Endometrium (tissue), 2 donors: ENCODE measurements at regions not wholly inside any gene's neighbourhood (a gene's known extent, or its start where the extent isn't known, plus 50 kb on each side); places are given as distances from the start of the nearest gene placed in this dataset.
A peak's percentile ranks its signal among the peaks of the same experiment; 100 is the strongest.

ENCODE experiments used
- FAIRE-seq: peaks from 2 replicates; lab custom pipeline; 2012; peaks lifted over from hg19 to GRCh38; lab: Jason Lieb, UNC
- donor health status: control.
- donor health status: control.

GRCh38 chr16:79712276-79712675 is 111.7 kb upstream of the MAF start:
- no peak for FAIRE-seq

- no peak for FAIRE-seq
Observed at GRCh38 chr16:79707876-79708275, 107.3 kb upstream of the MAF start.

GRCh38 chr16:79703066-79703465 is 102.5 kb upstream of the MAF start:
- FAIRE-seq: no peak

DNA sequence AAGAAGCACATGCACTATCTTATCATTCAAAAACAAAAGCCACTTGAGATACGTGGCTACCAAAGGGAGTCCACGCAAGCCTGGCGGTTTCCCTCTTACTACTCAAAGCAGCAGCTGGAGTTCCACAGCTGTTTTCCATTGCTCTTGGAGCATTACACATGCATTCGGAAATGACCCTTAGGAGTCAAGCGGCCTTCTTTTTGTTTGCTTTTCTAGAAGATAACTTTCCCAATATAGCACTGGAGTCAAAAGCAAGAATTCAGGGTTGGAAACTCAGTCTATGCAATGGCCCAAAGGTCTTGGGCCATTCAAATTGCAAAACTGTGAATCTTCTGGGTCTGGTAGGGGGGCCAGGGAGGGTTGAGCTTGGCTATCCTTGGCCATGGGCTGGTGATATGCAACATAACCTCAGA is 97.8 kb upstream of the MAF start:
- no peak for FAIRE-seq

- no peak for FAIRE-seq
Observed at GRCh38 chr16:79697562-79698112, 97.1 kb upstream of the MAF start.

- no peak for FAIRE-seq
Observed at GRCh38 chr16:79691007-79691406, 90.5 kb upstream of the MAF start.

DNA sequence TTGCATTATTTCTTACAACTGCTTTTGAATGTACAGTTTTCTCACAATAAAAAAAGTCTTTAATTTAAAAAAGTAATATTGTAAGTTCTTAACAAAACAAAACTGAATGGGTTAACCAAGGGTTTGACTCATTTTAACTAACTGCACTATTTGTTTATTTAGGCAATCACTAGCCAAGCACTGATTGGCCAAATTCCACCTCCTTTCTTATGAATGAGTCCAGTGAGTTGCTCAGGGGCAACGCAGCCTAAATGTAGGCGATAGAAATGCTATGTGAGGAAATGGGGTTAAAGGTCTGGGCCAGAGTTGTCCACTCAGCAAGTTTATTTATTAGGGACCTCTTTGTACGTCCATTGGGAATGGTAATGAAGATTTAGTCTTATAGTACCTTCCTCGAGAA is 89.6 kb upstream of the MAF start:
- no peak for FAIRE-seq

- FAIRE-seq: no peak
Observed at GRCh38 chr16:79687249-79688130, 87.0 kb upstream of the MAF start.

DNA sequence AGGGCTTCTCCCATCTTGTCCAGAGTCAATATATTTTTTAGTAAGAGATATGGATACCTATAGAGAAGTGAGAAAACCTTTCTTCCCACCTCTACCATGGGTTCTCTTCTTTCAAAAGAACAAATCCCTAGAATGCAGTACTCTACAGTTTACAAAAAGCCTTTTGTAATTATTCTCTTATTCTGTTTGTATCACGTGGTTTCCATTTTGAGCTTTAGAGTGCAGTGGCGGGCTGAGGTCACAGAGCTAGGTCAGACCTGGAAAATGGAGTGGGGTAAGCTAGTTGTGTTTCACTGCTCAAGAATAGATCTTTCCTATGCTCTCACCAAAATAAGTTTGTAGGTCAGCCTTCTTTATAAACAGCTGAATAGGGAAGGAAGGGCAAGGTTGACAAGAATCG is 85.3 kb upstream of the MAF start:
- FAIRE-seq: no peak

DNA sequence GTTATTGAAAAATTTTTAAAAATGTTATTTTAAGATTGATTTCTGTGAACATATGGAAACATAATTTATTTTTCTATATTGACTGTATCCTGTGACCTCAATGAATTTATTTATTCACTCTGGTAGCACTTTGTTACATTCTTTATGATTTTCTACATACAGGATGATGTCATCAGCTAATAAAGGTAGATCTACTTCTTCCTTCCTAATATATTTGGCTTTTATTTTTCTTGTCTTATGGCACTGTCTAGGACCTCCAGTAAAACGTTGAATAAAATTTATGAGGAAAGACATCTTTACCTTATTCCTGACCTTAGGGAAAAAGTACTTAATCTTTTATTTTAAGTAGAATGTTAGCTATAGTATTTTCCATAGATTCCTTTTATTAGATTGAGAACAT is 78.8 kb upstream of the MAF start:
- FAIRE-seq: peak; percentile 26

DNA sequence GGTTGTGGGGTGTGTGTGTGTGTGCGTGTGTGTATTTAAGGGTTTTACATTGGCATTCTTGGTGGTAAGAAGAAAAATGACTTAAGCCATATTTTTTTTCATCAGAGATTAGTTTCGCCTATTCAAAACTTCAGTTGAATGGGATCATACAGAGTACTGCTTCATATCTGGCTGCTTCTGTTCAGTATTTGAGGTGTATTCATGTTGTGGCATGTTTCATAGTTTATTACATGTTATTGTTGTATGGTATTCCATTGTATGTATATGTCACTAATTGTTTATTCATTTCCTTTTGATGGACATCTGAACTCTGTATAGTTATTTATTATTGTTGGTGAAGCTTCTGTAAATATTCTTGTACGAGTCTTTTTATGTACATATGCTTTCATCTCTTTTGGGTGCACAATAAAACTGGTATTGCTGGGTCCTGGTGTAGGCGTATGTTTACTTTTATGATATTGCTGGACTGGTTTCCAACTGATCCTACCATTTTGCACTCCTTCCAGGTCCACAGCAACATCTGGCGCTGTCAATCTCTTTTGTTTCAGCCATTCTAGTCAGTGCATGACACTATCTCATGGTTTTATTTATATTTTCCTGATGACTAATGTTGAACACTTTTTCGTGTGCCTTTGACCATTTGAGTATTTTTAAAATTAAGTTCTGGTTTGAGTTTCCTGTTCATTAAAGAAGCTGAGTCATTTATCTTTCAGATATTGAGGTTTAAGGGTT is 77.4 kb upstream of the MAF start:
- no peak for FAIRE-seq

DNA sequence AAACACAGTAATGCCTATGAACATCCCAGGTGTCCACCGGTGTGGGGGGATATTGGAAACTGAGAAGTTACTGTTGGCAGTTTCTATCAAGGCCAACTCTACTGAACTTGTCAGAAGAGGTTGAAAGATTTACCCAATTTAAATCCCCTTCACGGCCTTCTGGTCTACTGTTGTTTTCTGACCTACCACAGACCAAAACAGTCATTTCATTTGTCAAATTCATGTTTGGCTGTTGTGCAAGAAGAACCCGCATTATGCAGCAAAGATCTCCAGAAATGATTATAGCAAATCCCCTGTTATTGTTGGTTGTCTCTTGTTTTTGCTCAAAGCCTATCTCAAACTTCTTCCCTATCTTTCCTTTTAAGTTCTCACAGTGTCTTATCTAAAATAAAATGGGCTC is 73.1 kb upstream of the MAF start:
- FAIRE-seq: no peak

GRCh38 chr16:79672524-79672923 is 72.0 kb upstream of the MAF start:
- FAIRE-seq: no peak

DNA sequence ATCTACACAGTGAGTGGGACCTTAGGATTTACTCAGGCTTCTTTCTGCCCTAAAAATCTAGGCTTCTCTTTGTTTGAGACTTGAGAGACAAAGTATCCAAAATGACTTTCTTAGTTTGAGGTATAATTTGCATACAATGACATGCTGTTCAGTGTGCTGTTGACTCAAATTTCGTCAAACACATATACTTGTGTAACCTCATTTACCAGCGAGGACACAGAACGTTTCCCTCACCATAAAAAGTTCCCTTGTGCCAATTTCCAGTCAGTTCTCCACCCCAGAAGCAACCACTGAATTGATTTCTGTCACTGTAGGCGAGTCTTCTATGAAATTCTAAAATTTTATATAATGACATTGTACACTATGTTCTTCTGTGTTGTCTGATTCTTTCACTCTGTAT is 68.0 kb upstream of the MAF start:
- no peak for FAIRE-seq

GRCh38 chr16:79665970-79666369 is 65.4 kb upstream of the MAF start:
- FAIRE-seq: no peak

- no peak for FAIRE-seq
Observed at GRCh38 chr16:79664407-79664806, 63.9 kb upstream of the MAF start.

DNA sequence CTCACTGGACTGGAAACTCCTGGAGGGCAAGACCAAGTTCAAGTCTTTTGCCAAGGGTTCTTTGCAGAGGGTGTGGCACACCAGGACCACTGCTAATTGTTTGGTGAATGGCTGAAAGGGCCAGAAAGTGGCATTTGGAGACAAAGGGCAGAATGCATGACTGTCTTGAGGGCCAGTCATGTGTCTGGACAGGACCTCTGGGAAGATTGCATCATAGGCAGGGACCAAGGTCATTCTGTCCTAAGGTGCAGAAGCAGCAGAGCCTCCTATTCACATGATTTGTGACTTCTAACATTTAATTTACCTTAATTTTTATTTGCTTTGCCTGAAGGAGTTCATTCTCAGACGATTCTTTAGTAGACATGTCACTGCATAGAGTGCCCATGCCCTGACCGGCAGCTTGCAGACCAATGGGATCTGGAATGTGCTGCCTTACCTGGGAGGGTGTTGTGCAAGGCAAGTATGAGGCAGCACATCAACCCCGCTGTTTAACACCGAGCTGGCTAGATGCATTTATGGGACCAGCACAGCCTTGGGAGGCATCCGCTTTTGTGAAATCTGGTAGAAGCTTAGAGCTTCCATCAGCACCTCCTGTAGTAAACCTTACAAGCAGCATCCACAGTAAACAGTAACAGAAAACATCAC is 62.3 kb upstream of the MAF start:
- FAIRE-seq: no peak

GRCh38 chr16:79662122-79662521 is 61.6 kb upstream of the MAF start:
- no peak for FAIRE-seq

DNA sequence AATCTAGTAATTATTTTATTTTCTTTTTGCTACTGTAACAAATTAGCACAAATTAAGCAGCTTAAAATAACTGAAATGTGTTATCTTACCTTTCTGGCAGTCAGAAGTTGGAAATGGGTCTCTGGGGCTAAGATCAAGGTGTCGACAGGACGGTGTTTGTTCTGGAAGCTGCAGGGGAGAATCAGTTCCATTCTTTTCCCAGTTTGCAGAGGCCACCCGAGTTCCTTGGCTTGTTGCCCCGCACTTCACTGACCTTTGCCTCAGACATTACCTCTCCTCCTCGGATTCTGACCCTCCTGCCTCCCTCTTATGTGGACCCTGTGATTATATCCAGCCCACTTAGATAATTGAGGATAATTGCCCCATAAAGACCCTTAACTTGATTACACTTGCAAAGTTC is 61.0 kb upstream of the MAF start:
- FAIRE-seq: no peak

DNA sequence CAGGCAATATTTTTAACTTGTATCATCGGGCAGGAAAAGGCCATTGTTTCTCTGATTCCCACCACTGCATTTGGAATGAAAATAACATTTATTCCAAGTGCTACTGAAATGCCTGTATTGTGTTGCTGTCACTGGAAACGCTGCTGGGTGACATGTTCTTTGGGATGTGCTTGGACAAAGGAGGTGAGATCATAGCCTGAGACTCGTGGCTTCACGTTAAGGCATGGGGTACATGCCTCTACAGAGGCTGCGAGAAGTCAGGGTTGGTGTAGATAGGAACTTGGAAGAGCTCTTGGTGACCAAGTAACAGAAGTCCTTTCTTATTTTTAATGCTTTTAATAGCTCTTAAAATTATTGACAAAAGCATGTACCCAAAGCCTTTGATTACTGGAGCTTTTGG is 58.8 kb upstream of the MAF start:
- no peak for FAIRE-seq

GRCh38 chr16:79658301-79659033 is 57.9 kb upstream of the MAF start:
- no peak for FAIRE-seq

- no peak for FAIRE-seq
Observed at GRCh38 chr16:79656553-79657115, 56.1 kb upstream of the MAF start.
